Brain microvascular endothelial cell (primary cell): ENCODE measurements at regions not wholly inside any gene's neighbourhood (a gene's known extent, or its start where the extent isn't known, plus 50 kb on each side); places are given as distances from the start of the nearest gene placed in this dataset.

Source experiments
- DNase-seq: peaks from one replicate; pipeline ENCODE4 v3.0.0-alpha.2; 2020
- H3K27ac ChIP-seq: fragments of 250-450 bp; sonication (Bioruptor Pico); 2 replicates; pipeline ENCODE4 v1.5.1; 2020; ENCODE audit warnings: mild to moderate bottlenecking, moderate library complexity
- H3K27me3 ChIP-seq: fragments of 250-450 bp; sonication (Bioruptor Pico); replicated peaks from 2 replicates; pipeline ENCODE4 v1.5.1; 2020; ENCODE audit warnings: mild to moderate bottlenecking
- H3K36me3 ChIP-seq: fragments of 250-450 bp; sonication (Bioruptor Pico); replicated peaks from 2 replicates; pipeline ENCODE4 v1.5.1; 2020; ENCODE audit warnings: mild to moderate bottlenecking
- H3K4me3 ChIP-seq: 2 replicates; pipeline ENCODE4 v1.5.1; 2011; ENCODE audit warnings: low read depth, mild to moderate bottlenecking, control low read depth, low read length, moderate library complexity
- CTCF ChIP-seq: IDR thresholded peaks from 2 replicates; pipeline ENCODE4 v1.5.1; 2011; ENCODE audit warnings: low read depth, mild to moderate bottlenecking, moderate library complexity, low read length, control low read depth, inconsistent platforms; ENCODE audit errors: missing control alignments
- in situ Hi-C: cut with HindIII; loops from 2 replicates; pipeline ENCODE4 v1.10.0; 2017; ENCODE audit warnings: low sequenced_read_pairs, low pct_ligation_motif_present

- no peak for DNase-seq
- Histone ChIP-seq H3K4me3 (no peak overlapping the region), H3K27ac (no peak overlapping the region), H3K36me3 (no peaks in the 10 kb centered on the region), H3K27me3 (no peaks in the 10 kb centered on the region)
- in situ Hi-C loops = no loop called here
- no peak for TF ChIP-seq CTCF
Measured at GRCh38 chr15:47013446-47013845, 703.9 kb upstream of the SEMA6D start.

GRCh38 chr15:47027322-47027946 lies 689.9 kb upstream of the SEMA6D start:
- in situ Hi-C loops = no loop called here
- H3K4me3 ChIP-seq = no peak overlapping the region
- H3K27ac ChIP-seq = no peak overlapping the region
- H3K27me3 ChIP-seq = no peaks in the 10 kb centered on the region
- no peak for TF ChIP-seq CTCF
- H3K36me3 ChIP-seq = no peaks in the 10 kb centered on the region
- no peak for DNase-seq

- Histone ChIP-seq H3K27ac (no peak overlapping the region), H3K27me3 (no peaks in the 10 kb centered on the region), H3K4me3 (no peak overlapping the region), H3K36me3 (no peaks in the 10 kb centered on the region)
- in situ Hi-C loops = no loop called here
- TF ChIP-seq CTCF = no peak
- DNase-seq = no peak
Measured at GRCh38 chr15:47035475-47036406, 681.6 kb upstream of the SEMA6D start.

- in situ Hi-C loops = no loop called here
- no peak overlapping the region for H3K27ac ChIP-seq
- no peak for TF ChIP-seq CTCF
- H3K4me3 ChIP-seq = no peak overlapping the region
- H3K36me3 ChIP-seq = no peaks in the 10 kb centered on the region
- no peak for DNase-seq
- H3K27me3 ChIP-seq = no peaks in the 10 kb centered on the region
Measured at GRCh38 chr15:47037003-47037402, 680.3 kb upstream of the SEMA6D start.

GRCh38 chr15:47039225-47039624 lies 678.1 kb upstream of the SEMA6D start:
- no peak for TF ChIP-seq CTCF
- no peak overlapping the region for H3K27ac ChIP-seq
- H3K27me3 ChIP-seq = no peaks in the 10 kb centered on the region
- H3K4me3 ChIP-seq = no peak overlapping the region
- no peak for DNase-seq
- in situ Hi-C loops = no loop called here
- H3K36me3 ChIP-seq = no peaks in the 10 kb centered on the region
